ENCODE measurements at regions not wholly inside any gene's neighbourhood (a gene's known extent, or its start where the extent isn't known, plus 50 kb on each side); places are given as distances from the start of the nearest gene placed in this dataset.

- TF ChIP-seq, protein P1, sequence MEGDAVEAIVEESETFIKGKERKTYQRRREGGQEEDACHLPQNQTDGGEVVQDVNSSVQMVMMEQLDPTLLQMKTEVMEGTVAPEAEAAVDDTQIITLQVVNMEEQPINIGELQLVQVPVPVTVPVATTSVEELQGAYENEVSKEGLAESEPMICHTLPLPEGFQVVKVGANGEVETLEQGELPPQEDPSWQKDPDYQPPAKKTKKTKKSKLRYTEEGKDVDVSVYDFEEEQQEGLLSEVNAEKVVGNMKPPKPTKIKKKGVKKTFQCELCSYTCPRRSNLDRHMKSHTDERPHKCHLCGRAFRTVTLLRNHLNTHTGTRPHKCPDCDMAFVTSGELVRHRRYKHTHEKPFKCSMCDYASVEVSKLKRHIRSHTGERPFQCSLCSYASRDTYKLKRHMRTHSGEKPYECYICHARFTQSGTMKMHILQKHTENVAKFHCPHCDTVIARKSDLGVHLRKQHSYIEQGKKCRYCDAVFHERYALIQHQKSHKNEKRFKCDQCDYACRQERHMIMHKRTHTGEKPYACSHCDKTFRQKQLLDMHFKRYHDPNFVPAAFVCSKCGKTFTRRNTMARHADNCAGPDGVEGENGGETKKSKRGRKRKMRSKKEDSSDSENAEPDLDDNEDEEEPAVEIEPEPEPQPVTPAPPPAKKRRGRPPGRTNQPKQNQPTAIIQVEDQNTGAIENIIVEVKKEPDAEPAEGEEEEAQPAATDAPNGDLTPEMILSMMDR (IDR thresholded peaks at IDR 0.05) = no peak
- no peak for TF ChIP-seq ZFX (IDR thresholded peaks at IDR 0.05; ENCODE audit: borderline replicate concordance)
Observed at GRCh38 chr2:848099-848498, 102.5 kb upstream of the SNTG2 start.

All from 22Rv1 (cell line).